CD4-positive, CD25-positive, alpha-beta regulatory T cell (primary cell): ENCODE measurements at regions not wholly inside any gene's neighbourhood (a gene's known extent, or its start where the extent isn't known, plus 50 kb on each side); places are given as distances from the start of the nearest gene placed in this dataset.

Experiments
- ATAC-seq, 2 donors: fragments of 150-1000 bp; cut with Tn5 transposase; one replicate each; pipeline ENCODE4 v1.10.0; 2021; ENCODE audit warnings: low read depth in 2 of 2, moderate number of reproducible peaks in 2 of 2, moderate library complexity in 1 of 2
- DNase-seq, 3 donors: peaks; one replicate each; pipeline versions ENCODE4 v3.0.0 to v3.0.0-alpha.2; 2012 to 2022; ENCODE audit warnings: mixed read lengths in 1 of 3
- H3K27ac ChIP-seq: one replicate; pipeline ENCODE4 v1.7.0; 2013; ENCODE audit warnings: mild to moderate bottlenecking, low read length; ENCODE audit not compliant: insufficient read depth, poor library complexity, severe bottlenecking
- H3K27me3 ChIP-seq: one replicate; pipeline ENCODE4 v1.7.0; 2013; ENCODE audit warnings: low read length; ENCODE audit not compliant: control insufficient read depth, insufficient read depth
- H3K36me3 ChIP-seq: one replicate; pipeline ENCODE4 v1.7.0; 2013; ENCODE audit warnings: mild to moderate bottlenecking, low read length, moderate library complexity; ENCODE audit not compliant: control insufficient read depth, insufficient read depth
- H3K4me1 ChIP-seq: 2 replicates; pipeline ENCODE4 v1.7.0; 2013; ENCODE audit warnings: mild to moderate bottlenecking, low read length; ENCODE audit not compliant: insufficient read depth, control insufficient read depth, poor library complexity, severe bottlenecking
- H3K4me3 ChIP-seq: one replicate; pipeline ENCODE4 v1.7.0; 2013; ENCODE audit warnings: low read depth, mild to moderate bottlenecking, low read length, moderate library complexity
- H3K9me3 ChIP-seq, 2 experiments: 1 replicate in 1 of 2; 2 replicates in 1 of 2; pipeline ENCODE4 v1.7.0; 2013; ENCODE audit warnings: low read length in 2 of 2, mild to moderate bottlenecking in 1 of 2, moderate library complexity in 1 of 2; ENCODE audit not compliant: control insufficient read depth in 2 of 2
- H3K27ac Mint-ChIP-seq, 3 donors: one replicate each; pipeline ENCODE4 v1.8.0; 2020 to 2022; ENCODE audit warnings: mild to moderate bottlenecking in 3 of 3, mixed read lengths in 3 of 3, moderate library complexity in 2 of 3
- H3K27me3 Mint-ChIP-seq: one replicate; pipeline ENCODE4 v1.8.0; 2022; ENCODE audit warnings: mild to moderate bottlenecking, mixed read lengths
- H3K36me3 Mint-ChIP-seq: one replicate; pipeline ENCODE4 v1.8.0; 2020; ENCODE audit warnings: mixed read lengths
- H3K4me1 Mint-ChIP-seq, 4 donors: one replicate each; pipeline ENCODE4 v1.8.0; 2020 to 2022; ENCODE audit warnings: mixed read lengths in 4 of 4, mild to moderate bottlenecking in 1 of 4
- H3K4me3 Mint-ChIP-seq, 4 donors: one replicate each; pipeline ENCODE4 v1.8.0; 2020 to 2022; ENCODE audit warnings: mild to moderate bottlenecking in 4 of 4, mixed read lengths in 4 of 4, moderate library complexity in 3 of 4
- H3K9me3 Mint-ChIP-seq, 7 donors: one replicate each; pipeline ENCODE4 v1.8.0; 2020 to 2022; ENCODE audit warnings: mixed read lengths in 7 of 7, mild to moderate bottlenecking in 3 of 7, moderate library complexity in 2 of 7

DNA sequence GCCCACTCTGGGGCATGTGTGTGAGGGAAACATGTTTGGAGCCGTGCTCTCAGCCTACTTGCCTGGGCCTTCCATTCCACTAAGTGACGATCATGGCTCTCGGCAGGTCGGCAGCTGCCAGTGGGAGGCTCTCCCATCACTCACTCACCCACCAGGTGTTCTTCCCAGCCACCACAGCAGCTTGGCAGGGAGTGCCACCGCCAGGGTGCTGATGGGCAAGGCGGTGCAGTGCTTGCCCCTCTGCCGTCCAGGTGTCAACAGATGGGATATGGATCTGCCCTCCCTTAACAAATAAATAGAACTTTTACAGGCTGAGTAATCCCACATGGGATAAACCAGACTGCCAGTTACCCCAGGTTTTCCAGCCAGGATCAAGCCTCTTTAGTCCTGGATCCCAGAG is 205.5 kb upstream of the TMEM45B start:
- H3K27ac Mint-ChIP-seq = no peak overlapping the region
- H3K4me1 ChIP-seq = no peaks in the 10 kb centered on the region
- H3K9me3 Mint-ChIP-seq = peaks cover 0 to 6% (median 0%) of the 10 kb centered on the region in 7 donors
- H3K27me3 Mint-ChIP-seq = peaks cover 4% of the 10 kb centered on the region
- H3K4me3 ChIP-seq = no peak overlapping the region
- H3K27me3 ChIP-seq = no peaks in the 10 kb centered on the region
- ATAC-seq (no peak), DNase-seq (no peak)
- H3K4me1 Mint-ChIP-seq = no peaks in the 10 kb centered on the region
- H3K9me3 ChIP-seq = no peaks in the 10 kb centered on the region
- H3K27ac ChIP-seq = no peak overlapping the region
- H3K36me3 ChIP-seq = no peaks in the 10 kb centered on the region
- H3K36me3 Mint-ChIP-seq = no peaks in the 10 kb centered on the region
- H3K4me3 Mint-ChIP-seq = no peak overlapping the region

DNA sequence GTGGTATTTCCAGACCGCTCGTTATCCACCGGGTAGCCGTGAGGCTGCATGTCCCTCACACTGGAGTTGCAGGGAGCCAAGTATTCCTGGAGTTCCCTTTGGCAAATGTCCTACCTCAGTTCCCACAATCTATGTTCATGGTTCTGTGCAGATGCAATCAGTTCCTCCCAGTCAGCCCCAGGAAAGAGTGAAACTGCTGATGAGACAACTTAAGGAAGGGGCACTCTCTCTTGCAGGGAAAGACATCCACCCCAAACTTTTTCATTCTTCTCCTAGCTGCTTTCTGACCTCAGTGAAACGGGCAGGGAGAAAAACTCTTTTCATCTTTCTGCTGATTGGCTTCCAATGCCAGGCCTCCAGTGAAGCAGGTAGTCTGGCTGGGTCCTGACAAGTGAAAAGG is 205.1 kb upstream of the TMEM45B start:
- no peaks in the 10 kb centered on the region for H3K27me3 ChIP-seq
- ATAC-seq (no peak), DNase-seq (no peak)

GRCh38 chr11:129611661-129612446 is 203.8 kb upstream of the TMEM45B start:
- Mint-ChIP-seq H3K4me1 (no peaks in the 10 kb centered on the region), H3K36me3 (no peaks in the 10 kb centered on the region), H3K4me3 (no peak overlapping the region), H3K27ac (no peak overlapping the region), H3K27me3 (peaks cover under 1% of the 10 kb centered on the region), H3K9me3 (no peaks in the 10 kb centered on the region)
- H3K27ac ChIP-seq = no peak overlapping the region
- H3K27me3 ChIP-seq = no peaks in the 10 kb centered on the region
- no peaks in the 10 kb centered on the region for H3K36me3 ChIP-seq
- no peak overlapping the region for H3K4me3 ChIP-seq
- ATAC-seq (no peak), DNase-seq (no peak)
- no peaks in the 10 kb centered on the region for H3K4me1 ChIP-seq
- H3K9me3 ChIP-seq = no peaks in the 10 kb centered on the region

More for the DNA sequence above, 205.1 kb upstream of the TMEM45B start:
- Mint-ChIP-seq H3K27ac (no peak overlapping the region), H3K36me3 (no peaks in the 10 kb centered on the region), H3K27me3 (peaks cover 4% of the 10 kb centered on the region), H3K4me3 (no peak overlapping the region), H3K4me1 (no peaks in the 10 kb centered on the region), H3K9me3 (peaks cover 0 to 2% (median 0%) of the 10 kb centered on the region in 7 donors)
- H3K4me3 ChIP-seq = no peak overlapping the region
- no peak overlapping the region for H3K27ac ChIP-seq
- H3K36me3 ChIP-seq = no peaks in the 10 kb centered on the region
- no peaks in the 10 kb centered on the region for H3K9me3 ChIP-seq
- H3K4me1 ChIP-seq = no peaks in the 10 kb centered on the region

DNA sequence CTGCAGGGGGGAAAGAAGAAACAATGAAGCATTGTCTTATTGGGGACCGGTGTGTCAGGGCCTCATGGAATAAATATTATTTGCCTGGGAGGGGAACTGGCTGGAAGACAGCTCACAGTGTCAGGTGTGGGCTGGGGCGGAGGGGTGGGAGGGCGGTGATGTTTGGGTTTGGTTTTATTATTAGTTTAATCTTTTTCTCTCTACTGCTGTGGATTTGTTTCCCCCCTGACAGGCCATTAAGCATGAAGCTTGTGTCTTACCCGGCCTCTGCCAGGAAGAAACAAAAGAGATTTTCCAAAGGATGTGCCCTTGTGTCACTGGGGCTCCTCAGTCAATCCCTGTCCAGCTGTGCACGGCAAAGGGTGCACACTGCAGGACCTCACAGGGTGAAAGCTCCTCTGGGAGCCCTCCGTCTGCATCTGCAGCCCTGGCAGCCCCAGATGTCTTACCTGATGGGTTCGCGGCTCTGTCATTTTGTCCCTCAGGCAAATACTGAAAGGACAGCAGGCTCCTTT is 203.1 kb upstream of the TMEM45B start:
- Histone ChIP-seq H3K27me3 (no peaks in the 10 kb centered on the region), H3K36me3 (no peaks in the 10 kb centered on the region), H3K27ac (no peak overlapping the region), H3K9me3 (no peaks in the 10 kb centered on the region), H3K4me3 (no peak overlapping the region), H3K4me1 (no peaks in the 10 kb centered on the region)
- Mint-ChIP-seq H3K27ac (no peak overlapping the region), H3K27me3 (no peaks in the 10 kb centered on the region), H3K9me3 (no peaks in the 10 kb centered on the region), H3K4me3 (no peak overlapping the region), H3K36me3 (no peaks in the 10 kb centered on the region), H3K4me1 (no peaks in the 10 kb centered on the region)
- ATAC-seq (no peak), DNase-seq (no peak)

DNA sequence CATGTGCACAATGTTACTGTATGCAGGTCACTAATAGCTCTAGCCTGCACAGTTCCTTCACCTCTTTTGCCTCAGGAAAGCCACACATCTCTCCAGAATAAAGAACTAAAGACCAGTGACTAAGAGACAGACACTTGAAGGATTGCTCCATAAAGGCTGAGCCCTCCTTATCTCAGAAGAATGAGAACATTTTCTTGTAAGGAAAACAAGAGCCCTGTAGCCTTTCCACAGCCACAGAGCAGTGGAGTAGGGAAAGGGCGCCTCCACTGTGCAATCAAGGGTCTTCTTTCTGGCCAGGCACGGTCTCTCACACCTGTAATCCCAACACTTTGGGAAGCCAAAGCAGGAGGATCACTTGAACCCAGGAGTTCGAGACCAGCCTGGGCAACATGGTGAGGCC is 202.6 kb upstream of the TMEM45B start:
- H3K36me3 ChIP-seq = no peaks in the 10 kb centered on the region
- H3K27me3 ChIP-seq = no peaks in the 10 kb centered on the region
- H3K27ac ChIP-seq = no peak overlapping the region
- no peaks in the 10 kb centered on the region for H3K4me1 ChIP-seq
- DNase-seq (no peak), ATAC-seq (no peak)
- H3K27me3 Mint-ChIP-seq = no peaks in the 10 kb centered on the region
- H3K4me3 ChIP-seq = no peak overlapping the region
- H3K27ac Mint-ChIP-seq = no peak overlapping the region
- no peaks in the 10 kb centered on the region for H3K36me3 Mint-ChIP-seq
- H3K9me3 ChIP-seq = no peaks in the 10 kb centered on the region
- no peaks in the 10 kb centered on the region for H3K4me1 Mint-ChIP-seq
- H3K4me3 Mint-ChIP-seq = no peak overlapping the region
- H3K9me3 Mint-ChIP-seq = no peaks in the 10 kb centered on the region

DNA sequence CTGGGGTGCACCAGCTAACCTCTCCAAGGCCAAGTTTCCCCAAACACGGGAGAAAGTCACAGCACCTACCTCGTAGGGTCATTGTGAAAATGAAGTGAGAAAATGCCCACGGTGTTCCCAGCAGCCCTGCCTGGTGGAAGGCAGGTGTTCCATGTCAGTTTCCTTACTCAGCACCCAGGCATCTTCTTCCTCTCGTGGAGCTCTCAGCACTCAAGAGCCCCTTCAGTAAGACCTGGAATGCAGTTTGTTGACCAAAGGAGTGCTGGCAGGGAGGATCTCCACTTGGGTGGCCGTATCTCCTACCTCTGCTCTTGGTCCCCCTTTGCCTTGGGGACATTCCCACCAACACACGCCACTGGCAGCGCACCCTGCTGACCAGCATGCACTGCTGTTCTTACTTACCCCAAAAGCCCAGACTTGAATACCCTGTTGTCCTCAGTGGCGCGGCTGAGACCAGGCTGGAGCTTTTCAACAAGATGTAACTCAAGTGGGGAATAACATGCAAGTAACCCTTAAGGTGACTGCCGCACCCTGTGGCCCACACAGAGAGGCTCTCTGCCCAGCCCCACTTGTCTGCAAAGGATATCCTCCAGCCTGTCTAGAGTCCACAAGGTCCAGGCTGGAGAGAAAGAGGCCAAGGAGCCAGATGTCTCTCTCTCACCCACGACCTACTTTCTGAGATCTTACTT is 201.2 kb upstream of the TMEM45B start:
- H3K9me3 ChIP-seq = no peaks in the 10 kb centered on the region
- Mint-ChIP-seq H3K9me3 (no peaks in the 10 kb centered on the region), H3K4me3 (no peak overlapping the region), H3K27ac (no peak overlapping the region), H3K27me3 (no peaks in the 10 kb centered on the region), H3K36me3 (no peaks in the 10 kb centered on the region), H3K4me1 (no peaks in the 10 kb centered on the region)
- H3K27me3 ChIP-seq = no peaks in the 10 kb centered on the region
- H3K27ac ChIP-seq = no peak overlapping the region
- H3K4me3 ChIP-seq = no peak overlapping the region
- H3K36me3 ChIP-seq = no peaks in the 10 kb centered on the region
- H3K4me1 ChIP-seq = no peaks in the 10 kb centered on the region
- ATAC-seq = no peak
- no peak for DNase-seq

DNA sequence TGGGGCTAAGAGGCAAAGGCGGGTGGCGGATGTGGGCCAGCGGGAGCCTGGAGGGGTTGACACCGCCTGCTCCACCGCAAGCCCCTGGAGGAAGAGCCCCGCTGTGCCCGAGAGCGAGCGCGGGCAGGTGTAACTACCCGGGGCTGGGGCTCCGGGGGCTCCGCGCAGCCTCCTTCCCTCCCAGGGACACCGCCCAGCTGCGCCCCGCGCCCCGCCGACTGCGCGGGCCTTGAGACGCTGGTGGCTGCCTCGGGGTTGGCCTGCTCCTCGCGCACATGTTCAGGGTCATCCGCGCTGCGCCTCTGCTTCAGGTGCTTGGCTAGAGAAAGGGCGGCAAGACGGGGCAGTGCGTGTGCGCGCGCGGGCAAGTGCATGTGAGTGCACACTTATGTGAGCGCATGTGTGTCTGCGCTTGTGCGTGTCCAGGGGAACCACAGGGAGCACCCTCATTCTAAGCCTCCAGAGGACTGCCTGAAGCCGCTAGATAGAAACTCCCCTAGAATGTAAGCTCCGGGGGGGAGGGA is 197.5 kb upstream of the TMEM45B start:
- H3K27ac Mint-ChIP-seq = no peak overlapping the region
- H3K4me1 Mint-ChIP-seq = no peaks in the 10 kb centered on the region
- Histone ChIP-seq H3K27ac (no peak overlapping the region), H3K36me3 (no peaks in the 10 kb centered on the region), H3K4me1 (no peaks in the 10 kb centered on the region), H3K4me3 (no peak overlapping the region), H3K27me3 (no peaks in the 10 kb centered on the region), H3K9me3 (no peaks in the 10 kb centered on the region)
- H3K9me3 Mint-ChIP-seq = peaks cover 0 to 2% (median 0%) of the 10 kb centered on the region in 7 donors
- ATAC-seq (no peak), DNase-seq (no peak)
- no peak overlapping the region for H3K4me3 Mint-ChIP-seq
- H3K27me3 Mint-ChIP-seq = no peaks in the 10 kb centered on the region
- H3K36me3 Mint-ChIP-seq = no peaks in the 10 kb centered on the region
